TTC549 (cell line): ENCODE measurements at regions not wholly inside any gene's neighbourhood (a gene's known extent, or its start where the extent isn't known, plus 50 kb on each side); places are given as distances from the start of the nearest gene placed in this dataset.

ENCODE experiments used
- FAIRE-seq: peaks from 2 replicates; lab custom pipeline; 2012; peaks lifted over from hg19 to GRCh38; lab: Jason Lieb, UNC

DNA sequence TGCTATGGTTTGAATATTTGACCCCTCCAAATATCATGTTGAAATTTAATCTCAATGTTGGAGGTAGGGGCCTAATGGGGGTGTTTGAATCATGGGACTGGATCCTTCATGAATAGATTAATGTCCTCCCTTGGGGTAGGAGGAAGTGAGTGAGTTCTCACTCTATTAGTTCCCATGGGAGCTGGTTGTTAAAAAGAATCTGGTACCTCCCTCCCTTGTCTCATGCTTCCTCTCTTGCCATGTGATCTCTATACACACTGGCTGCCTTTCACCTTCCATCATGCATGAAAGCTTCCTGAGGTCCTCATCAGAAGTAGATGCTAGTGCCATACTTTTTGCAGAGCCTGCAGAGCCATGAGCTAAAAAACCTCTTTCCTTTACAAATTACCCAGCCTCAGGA lies 177.7 kb upstream of the MCTP2 start:
- FAIRE-seq, result no peak

DNA sequence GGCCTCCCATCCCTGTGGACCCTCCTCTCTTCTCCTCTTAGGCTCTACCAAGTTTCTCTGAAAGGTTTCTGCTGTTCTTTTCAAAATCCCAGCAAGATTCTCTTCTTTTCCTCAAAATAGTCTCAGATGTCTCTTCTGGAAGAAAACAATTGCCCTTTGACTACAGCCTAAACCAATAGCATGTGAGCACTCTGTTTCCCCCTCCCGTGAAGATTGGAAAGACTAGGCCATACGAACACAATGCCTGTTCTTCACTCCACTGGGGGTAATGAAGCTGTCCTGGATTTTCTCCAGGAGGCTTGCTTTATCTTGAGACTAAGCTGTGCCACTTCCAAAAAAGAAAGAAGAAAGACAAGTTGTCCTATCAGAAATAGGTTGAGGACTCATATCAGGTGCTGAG lies 178.7 kb upstream of the MCTP2 start:
- FAIRE-seq, result no peak

DNA sequence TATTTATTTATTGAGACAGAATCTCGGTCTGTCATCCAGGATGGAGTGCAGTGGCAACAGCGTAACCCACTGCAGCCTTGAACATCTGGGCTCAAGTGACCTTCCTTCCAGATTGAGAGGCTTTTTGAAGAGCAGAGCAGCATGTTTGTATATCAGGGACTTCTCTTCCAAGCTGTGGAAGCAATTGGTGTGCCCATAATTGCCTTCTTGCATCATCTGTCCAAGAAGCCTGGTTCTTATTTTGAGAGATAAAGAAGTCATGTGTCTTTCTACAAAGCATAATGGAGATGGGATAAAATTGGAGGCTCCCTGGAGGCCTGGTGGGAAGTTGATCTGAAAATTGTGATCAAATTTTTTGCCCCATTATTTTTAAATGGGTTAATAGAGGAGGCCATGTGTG lies 183.8 kb upstream of the MCTP2 start:
- FAIRE-seq, result no peak

DNA sequence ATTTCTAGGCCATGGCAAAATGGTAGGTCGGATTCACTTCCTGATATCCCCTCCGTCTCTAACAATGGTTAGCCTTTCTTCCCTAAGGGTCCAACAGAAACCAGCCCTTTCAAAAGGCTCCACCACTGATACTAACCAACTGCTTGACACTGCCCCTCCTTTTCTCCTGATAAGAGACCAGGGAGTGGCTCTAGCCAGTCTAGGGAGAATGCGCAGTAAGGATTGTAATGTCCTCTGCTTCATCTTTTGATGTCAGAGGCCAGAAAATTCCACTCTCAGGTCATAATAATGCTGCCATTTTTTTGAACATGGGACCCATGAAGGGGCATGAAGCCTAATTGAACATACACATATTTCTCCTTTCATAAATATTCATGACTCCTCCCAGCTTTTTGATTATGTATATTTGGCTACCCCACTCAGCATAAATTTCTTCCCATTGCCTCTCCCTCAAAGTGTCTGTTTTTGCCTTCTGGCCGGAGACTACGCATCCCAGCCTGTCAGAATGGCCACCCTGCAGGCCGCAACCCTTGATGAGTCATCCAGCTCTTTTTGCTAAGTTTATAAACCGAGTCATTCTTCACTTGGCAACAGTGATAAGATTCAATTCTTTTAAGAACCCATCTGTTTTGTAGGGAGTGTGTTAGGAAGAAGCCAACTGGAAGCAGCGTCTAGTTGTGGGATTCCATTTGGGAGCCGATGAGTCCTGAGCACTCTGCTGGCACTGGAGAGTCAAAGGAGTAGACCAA lies 189.0 kb upstream of the MCTP2 start:
- FAIRE-seq, result no peak

DNA sequence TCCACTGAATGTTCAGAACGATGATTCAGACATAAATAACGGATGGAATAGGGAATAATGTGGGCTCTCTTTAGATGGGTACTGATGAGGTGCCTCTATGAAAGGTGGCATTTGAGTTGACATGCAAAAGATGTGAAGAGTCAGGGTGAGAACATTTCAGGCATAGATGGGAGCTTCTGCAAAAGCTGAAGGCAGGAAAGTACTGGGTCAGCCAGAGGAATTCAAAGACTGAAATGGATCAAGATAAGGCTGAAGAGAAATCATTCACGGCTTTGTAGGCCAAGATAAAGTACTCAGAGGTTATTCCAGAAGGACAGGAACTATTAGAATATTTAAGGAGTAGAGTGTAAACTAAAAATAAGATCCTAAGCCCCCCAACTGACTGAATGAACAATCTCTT lies 189.6 kb upstream of the MCTP2 start:
- no peak for FAIRE-seq

DNA sequence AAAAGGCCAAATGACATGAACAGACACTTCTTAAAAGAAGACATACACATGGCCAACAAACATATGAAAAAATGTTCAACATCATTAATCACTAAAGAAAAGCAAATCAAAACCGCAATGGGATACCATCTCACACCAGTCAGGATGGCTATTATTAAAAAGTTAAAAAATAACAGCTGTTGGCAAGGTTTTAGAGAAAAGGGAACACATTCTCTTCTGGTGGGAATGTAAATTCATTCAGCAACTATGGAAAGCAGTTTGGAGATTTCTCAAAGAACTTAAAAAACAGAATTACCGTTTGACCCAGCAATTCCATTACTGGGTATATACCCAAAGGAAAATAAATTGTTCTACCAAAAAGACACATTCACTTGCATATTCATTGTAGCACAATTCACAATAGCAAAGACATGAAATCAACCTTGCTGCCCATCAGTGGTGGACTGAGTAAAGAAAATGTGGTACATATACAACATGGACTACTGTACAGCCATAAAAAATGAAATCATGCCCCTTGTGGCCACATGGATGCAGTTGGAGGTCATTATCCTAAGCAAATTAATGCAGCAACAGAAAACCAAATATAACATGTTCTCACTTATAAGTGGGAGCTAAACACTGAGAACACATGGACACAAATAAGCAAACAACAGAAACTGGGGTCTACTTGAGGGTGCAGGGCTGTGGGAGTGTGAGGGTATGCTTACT lies 190.7 kb upstream of the MCTP2 start:
- FAIRE-seq, result no peak

DNA sequence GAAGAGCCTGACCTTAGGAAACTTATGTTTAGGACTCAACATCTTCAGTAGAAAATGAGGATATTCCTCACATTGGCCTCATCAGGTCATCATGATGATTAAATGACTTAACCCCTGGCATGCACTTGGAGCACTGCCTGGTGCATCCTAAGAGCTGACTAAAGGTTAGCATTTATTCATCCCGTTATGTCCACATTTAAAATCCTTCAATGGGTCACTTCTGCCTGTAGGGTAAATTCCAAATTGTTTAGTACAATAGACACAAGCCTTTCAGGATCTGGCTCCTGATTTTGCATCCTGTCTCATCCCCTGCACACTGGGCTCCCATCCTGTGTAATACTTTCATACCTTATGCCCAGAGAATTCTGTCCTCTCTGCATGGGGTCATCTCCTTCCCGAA lies 195.2 kb upstream of the MCTP2 start:
- no peak for FAIRE-seq

DNA sequence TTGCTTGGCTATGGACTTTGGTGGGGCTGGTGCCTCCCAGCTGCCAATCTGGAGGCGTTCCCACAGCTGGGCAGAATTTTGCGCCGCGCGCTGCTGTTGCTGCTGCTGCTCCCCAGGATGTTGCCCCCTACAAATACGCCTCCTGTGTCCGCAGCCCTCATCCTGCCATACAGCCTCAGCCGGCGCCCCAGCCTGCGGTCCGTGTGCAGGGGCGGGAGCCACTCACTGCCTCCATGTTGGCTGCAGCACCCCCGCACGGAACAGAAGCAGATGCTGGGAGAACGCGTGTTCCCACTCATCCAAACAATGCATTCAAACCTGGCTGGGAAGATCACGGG lies 197.7 kb upstream of the MCTP2 start:
- no peak for FAIRE-seq

DNA sequence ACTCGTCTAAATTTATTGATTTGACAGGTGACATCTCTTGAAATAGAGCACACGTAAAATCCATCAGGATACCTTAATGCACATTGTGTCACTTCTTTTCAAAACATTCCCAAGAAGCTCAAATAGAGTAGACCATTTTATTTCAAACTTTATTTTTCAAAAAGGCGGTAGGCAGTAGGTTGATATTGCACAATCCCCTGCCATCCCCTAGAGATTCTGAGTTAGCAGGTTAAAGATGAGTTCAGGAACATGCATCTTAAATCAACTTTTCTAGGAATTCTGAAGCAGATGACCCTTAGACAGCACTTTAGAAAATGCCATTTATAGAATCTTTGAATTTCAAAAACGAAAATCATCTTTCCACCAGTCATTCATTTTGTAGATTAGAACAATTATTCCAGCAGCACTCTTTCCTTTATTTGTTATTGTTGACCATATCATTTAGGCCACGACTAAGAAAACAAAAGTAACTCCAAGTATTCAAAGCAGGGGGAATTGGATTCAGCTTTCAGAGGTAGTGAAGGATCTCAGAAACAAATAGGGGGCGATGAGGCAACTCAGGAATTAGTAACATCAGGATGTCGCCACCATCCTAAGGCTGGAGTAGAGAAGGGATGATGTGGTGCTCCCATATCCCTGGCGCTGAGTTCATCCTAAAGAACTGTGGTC lies 198.2 kb upstream of the MCTP2 start:
- no peak for FAIRE-seq

DNA sequence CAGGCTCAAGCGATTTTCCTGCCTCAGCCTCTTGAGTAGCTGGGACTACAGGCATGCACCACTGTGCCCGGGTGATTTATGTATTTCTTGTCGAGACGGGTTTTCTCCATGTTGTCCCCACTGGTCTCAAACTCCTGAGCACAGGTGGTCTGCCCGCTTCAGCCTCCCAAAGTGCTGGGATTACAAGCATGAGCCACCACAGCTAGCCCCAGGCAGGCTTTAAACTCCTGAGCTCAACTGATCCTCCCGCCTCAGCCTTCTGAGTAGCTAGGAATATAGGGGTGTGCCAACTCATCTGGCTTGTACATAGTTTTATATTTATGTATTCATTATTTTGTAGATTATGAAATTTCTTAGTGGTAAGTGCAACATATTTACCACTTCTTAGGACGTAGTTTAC lies 198.8 kb upstream of the MCTP2 start:
- FAIRE-seq, result no peak

DNA sequence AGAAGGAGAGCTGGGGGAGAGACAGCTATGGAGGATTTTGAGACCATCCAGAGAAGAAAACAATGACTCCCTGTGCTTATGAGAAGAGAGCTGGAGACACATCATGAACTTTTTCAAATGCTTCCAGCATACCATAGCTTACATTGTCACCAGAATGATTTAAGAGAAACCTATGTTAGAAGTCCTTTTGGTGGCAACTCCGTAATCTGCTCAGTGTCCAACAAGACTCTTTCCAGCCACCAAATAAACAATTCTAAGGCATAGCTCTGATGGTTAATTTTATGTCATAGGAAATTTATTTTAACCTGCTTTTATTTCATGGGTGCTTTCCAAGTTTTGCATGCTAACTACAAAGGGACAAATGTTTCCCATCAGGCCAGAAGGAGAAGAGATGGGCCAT lies 200.3 kb upstream of the MCTP2 start:
- no peak for FAIRE-seq

DNA sequence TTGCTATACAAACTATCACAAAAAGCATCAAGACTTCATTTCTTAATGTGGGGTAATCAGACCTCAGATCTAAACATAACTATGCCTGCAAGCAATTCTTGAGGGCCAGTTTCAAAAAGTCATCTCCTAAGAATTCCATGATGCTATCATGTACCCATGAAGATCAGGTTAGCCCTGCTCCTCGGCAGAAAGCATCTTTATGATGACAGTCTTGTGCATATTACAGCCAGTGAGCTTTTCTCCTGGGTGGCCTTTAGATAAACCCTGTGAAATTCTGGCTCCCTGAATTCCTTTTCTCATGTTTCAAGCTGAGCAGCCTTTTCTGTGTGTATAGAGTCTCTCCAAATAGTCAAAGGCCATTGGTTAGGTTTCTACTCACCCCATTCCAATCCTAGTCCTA lies 201.9 kb upstream of the MCTP2 start:
- FAIRE-seq, result no peak

DNA sequence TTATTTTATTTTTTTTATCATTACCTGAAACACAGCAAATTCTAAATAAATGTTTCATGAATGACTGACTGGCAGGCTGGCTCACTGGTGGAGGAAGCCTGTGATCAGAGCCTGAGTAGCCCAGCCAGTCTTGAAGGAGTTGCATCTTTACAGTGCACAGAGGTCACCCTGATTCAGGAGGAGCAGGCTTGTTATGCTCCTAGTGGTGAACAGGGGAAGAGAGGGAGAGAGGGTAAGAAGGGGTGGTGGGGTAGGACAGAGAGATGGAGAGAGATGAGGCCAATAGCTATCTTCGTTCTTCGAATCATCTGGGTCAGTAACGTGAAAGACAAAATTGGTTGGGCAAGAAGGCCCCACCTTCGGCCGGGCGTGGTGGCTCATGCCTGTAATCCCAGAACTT lies 202.6 kb upstream of the MCTP2 start:
- no peak for FAIRE-seq

DNA sequence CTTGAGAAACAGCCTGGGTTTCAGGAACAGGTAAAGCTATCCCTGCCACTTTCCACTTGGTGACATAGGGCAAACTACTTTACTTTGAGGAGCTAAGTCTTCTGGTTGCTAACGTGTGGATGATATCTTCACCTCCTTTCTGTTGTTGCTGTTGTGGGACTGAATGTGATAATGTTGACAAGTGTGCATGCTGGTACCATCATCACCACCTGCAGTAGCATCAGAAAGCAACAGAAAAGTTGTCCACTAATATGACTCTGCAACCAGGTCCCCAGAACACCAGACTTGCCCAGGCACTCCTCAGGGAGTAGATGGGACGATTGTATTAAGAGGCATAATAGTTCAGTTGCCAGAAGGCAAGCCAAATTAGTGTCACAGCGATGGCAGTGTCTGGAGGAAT lies 203.2 kb upstream of the MCTP2 start:
- FAIRE-seq, result no peak

DNA sequence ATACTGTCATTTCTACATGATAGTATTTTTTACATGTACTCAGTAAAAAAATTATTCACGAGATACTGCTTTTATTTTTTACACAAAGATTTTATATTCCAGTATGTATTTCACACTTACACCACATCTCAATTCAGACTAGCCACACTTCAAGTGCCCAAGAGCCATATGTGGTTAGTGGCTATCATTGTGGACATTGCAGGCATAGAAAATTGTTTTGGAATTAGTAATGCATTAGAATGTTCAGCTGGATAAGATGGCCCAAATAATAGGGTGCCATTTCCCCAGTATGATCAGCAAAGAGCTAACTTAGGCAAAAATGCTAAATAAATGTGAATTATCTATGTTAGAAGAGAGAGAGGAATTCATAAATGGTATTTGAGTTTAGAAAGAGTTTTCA lies 203.8 kb upstream of the MCTP2 start:
- no peak for FAIRE-seq

DNA sequence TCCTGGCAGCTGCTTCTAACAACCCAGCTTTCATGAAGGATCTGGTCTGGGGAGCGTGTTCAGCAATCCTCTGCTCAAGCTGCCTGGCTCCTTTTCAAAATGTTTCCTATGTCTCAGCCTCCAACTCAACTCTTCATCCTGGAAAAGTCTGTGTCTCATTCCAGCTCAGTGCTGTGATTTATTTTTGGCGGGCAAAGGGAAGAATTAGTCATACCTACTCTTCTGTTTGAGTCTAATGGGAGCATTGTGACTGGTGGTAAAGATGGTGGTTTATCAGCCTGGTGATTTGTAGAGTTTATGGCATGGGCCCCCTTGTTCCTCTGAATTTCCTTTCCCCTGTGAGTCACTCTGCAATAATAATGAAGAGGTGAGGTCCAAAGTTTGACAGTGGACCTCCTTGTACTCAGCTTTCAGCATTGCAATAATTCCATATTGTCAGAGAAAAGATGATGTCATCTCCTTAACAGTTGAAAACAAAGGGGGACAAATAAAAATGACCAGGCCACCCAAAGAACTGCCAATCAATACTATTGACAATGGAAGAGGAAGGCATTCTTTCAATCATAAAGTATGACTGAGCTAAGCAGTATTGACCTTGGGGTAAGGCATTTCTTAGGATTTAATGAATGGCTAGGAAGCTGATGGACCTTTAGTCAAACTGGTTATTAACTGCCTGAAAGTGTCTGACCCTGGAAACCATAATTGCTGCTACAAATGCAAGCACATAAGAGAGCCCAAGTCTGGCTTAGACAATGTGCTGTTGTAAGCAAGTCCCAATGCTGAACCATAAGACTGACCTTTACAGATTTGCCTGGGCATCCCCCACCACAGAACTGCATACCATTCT lies 204.7 kb upstream of the MCTP2 start:
- FAIRE-seq, result no peak

DNA sequence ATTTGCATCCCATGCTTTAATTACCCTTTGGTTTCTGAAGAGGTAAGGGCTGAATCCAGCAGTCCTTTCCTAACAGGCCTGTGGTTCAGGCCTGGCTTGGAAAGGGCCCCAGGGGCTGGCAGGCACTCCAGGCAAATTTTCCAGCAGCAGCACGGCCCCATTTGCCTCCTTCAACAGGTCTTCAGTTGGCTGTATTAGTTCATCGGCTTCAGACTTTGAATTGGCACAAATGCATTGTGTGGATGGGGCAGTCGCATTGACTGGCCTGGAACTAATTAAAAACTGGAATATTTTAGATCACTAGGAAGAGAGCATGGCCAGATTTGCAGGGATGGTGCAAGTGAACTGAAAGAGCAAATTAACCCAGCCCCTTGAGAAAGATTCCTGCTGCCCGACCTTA lies 207.8 kb upstream of the MCTP2 start:
- FAIRE-seq, result no peak

DNA sequence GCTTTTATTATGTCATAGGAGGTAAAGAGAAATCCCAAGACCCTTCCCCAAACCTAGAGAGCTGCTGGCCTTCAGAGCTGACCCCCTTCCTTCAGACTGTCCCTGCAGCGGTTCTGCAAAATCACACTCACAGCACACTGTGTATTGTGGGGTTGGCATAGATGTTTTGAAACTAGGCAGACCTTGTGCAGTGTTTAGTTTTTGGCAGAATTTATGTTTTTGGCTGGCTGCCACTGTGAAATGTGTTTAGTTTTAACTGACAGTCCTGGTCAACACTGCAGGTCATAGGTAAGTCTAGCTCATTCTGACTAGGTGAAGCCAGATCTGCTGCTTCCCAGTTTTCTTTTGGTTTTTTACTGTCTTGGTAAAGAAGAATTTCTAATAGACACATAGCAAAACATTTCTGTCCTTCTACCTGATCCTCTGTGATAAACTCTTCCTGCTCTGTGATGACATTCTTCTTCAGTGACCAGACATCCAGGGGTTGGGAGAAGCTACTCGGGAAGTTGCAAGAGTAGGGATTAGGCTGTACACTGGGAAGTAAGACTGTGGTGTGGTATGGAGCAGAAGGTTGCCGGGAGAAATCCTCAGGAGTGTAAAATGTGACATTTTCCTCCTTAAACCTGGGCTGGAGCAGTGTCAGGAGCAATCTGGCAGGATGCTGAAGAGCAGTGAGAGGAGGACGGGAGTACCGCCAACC lies 209.6 kb upstream of the MCTP2 start:
- no peak for FAIRE-seq

DNA sequence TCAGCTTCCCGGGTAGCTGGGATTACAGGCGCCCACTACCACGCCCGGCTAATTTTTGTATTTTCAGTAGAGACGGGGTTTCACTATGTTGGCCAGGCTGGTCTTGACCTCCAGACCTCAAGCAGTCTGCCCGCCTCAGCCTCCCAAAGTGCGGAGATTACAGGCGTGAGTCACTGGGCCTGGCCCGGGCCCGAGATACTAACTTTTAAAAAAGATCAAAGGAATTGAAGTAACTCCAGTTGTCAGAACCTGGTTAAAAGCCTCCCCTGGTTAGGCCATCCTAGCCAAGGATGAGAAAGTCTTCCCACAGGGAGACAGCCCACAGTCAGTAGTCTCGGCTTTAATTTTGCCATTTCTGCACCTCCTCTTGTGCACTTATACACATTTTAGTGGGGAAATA lies 212.3 kb upstream of the MCTP2 start:
- no peak for FAIRE-seq

DNA sequence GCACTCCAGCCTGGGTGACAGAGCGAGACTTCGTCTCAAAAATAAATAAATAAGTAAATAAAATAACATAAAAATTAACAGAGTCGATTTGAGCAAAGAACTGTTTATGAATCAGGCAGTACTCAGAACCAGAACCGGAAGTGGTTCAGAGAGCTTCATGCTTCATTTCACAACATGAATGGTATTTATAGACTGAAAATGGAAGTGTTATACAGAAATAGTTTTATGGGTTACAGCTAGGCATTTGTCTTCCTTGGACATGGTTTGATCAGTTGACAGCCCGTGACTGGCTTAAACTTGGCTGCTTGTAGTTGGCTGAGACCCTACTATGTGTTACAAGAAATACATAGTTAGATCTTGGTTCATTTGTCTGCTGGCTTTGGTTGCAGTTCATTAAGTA lies 216.0 kb upstream of the MCTP2 start:
- FAIRE-seq, result no peak

DNA sequence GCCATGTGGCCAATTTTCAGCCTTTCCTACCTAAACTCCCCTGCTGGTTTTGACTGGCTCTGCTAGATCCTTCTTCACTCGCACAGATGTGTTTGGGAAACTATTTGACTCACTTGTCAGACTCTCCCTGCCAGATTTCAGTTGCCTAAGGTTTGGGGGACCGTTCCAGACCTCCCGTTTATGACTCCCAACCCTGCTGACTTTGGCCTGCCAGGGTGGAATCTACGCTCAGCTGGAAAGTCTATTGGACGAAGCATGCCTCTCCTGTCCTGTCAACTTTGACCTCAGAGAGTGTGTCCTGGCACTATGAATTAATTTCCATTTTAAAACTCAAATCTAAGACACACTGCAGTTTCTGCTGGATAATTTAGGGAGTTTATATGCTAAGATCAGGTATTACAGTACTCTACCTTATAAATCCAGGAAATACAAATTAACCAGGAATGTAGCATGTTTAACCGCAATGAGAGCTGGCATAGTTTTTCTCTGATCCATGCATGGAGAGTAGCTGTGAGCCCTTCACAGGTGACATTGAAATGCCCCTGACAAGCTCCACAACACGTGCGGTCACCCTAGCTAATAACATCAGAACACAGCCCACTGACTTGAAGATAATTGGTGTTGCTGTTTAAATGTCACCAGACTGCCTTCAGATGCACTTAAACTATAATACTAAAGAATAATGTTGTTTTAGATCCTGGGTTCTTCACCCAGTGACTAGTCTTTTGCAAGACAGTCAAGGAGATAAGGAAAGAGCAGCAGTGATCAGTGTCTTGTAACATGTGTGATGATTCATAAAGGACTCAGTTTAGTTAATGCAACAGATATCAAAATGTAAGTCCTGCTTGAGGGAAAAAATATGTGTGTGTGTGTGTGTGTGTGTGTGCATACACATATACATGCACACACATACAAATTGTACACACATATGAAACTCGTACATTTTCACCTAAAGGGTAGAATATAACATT lies 223.0 kb upstream of the MCTP2 start:
- FAIRE-seq, result no peak
